HG03460 (cell line): ENCODE measurements at regions not wholly inside any gene's neighbourhood (a gene's known extent, or its start where the extent isn't known, plus 50 kb on each side); places are given as distances from the start of the nearest gene placed in this dataset.
"Not testable (repeated sequence)": the region's sequence is repeated elsewhere in the genome, so short reads cannot be mapped to it uniquely, and the experiment has no call there.

Experiments used
- ATAC-seq: cut with Tn5 transposase; IDR thresholded peaks from one replicate; pipeline ENCODE4 v1.9.1; 2021; ENCODE audit not compliant: unreplicated experiment

DNA sequence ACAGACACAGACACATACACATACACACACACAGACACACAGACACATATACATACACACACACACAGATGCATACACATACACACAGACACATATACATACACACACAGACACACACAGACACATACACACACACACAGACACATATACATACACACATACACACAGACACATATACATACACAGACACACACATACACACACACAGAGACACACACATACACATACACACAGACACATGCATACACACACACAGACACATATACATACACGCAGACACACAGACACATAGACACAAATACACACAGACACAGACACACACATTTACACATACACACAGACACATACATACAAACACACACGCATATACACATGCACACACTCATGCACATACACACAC lies 81.5 kb upstream of the ARL4C start:
- ATAC-seq: no peak

GRCh38 chr2:234577191-234577590 lies 80.3 kb upstream of the ARL4C start:
- ATAC-seq: no peak

DNA sequence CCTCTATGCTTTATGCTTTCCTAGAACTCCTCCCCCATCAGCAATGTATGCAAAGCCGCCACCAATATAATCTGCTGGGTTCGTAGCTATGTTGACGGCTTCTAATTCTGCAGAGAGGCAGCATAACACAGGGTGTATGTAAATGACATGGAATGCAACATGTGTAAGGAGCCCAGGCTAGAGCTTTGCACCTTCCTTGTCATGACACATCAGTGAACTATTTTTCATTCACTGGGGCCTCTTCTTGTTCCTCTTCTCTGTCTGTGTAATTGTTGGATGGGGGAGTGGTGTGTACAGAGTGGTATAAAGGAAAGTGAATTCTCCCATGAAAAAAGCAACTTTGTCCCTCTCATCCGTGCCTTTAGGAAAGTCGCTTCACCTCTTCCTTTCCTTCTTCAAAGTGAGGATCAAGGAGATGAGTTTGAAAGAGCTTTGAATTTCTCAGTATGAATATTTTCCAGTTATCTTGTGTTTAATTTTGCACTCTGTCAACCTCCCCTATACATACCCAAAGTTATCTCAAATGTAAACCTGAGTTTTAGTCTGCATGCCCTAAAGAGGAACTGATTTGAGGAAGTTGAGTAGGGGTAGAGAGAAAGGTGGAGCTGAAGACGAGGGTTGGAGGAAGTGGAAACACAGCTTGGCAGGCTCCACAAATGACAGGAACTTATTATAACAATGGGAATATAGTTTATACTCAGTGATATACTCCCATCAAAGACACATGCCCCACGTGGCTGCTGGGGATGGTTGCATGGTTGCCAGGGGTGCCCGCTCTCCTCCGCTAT lies 74.9 kb upstream of the ARL4C start:
- ATAC-seq: no peak

GRCh38 chr2:234570476-234570875 lies 73.6 kb upstream of the ARL4C start:
- no peak for ATAC-seq

DNA sequence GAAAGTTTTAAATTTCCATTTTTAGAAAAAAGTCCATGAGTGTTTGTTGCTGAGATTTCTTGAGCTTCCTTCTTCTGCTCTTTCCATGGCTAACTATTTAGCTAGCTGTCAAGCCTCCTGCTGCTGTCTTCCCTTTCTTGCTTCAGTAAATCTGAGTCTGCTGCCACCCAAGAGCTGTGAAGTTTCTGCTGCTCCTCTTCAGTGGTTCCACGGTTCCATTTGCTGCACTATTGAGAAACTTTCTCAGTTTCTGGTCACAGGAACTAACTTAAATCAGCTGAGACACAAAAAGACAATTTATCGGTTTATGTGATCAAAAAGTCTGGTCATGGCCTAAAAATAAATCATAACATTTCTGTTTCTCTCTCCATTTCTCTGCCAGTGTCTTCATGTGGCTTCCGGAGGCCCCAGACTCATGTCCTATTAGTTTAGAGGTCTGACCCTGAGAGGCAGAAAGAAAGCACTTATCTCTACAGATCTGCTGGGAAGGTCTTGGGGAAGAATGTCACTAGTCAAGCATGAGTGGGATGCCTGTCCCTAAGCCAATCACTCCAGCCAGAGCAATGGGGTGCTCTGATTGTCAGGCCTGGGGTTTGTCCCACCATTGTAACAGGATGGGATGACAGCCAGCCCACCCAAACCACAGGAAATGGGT lies 73.0 kb upstream of the ARL4C start:
- no peak for ATAC-seq

- no peak for ATAC-seq
Observed at GRCh38 chr2:234566622-234567021, 69.7 kb upstream of the ARL4C start.

DNA sequence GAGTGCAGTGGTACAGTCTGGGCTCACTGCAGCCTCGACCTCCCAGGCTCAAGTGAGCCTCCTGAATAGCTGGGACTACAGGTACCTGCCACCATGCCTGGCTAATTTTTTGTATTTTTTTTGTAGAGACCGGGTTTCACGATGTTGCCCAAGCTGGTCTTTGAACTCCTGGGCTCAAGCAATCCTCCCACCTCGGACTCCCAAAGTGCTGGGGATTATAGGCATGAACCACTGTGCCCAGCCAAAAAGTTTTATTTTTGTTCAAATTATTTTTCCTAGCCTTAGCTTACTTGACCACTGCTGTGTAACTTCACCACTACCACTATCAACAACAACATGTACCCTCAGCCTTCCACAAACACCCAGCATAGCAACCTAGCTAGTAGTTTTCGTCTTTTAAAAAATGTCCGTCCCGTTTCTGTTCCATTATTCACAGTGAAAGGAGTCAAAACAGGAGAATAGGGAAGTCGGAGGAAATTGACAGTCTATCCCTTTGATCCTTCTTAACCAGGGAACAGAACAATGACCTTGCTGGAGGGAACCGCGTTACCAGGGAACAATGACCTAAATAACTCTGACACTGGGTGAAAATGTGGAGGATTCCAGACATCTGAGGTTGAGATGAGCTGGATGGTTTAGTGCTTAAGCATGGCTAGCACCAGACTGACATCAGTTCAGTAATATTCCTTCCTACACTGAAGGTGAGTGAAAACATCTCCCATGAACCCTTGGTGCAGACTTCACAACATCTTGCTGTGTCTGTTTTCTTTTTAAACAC lies 69.2 kb upstream of the ARL4C start:
- no peak for ATAC-seq

GRCh38 chr2:234565201-234565600 lies 68.3 kb upstream of the ARL4C start:
- no peak for ATAC-seq

- ATAC-seq: no peak
Observed at GRCh38 chr2:234564699-234565098, 67.8 kb upstream of the ARL4C start.

GRCh38 chr2:234559609-234560008 lies 62.7 kb upstream of the ARL4C start:
- ATAC-seq: no peak

- no peak for ATAC-seq
Observed at GRCh38 chr2:234558642-234559041, 61.8 kb upstream of the ARL4C start.

- no peak for ATAC-seq
Observed at GRCh38 chr2:234556848-234557573, 60.1 kb upstream of the ARL4C start.

DNA sequence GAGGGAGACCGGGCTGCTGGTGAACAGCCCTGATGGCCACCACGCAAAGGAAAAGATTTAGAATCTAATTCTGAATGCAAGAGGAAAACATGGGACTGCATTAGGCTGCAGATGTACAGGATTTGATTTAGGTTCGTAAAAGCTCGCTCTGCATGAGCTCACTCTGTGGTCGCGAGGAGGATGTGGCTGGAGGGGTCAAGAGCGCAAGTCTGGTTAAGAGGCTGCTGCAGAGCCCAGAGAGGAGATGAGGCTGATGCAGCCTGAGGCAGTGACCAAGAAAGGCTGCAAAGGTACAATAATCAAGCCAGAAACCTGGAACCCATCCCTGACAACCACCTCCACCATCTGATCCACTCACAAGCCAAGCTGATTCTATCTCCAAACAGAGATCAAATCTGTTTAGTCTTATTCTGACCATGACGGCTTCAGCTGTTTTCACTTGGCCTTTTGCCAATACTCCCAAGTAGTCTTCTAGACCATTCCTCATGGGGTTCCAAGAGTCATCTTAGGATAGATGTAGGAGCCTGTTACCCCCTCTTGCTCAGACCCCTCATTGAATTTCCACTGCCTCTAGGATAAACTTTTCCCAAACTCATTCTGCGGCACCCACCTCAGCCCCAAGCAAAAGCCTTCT lies 58.9 kb upstream of the ARL4C start:
- no peak for ATAC-seq

GRCh38 chr2:234555161-234555560 lies 58.3 kb upstream of the ARL4C start:
- no peak for ATAC-seq

- not testable (repeated sequence) for ATAC-seq
Observed at GRCh38 chr2:234553223-234553622, 56.3 kb upstream of the ARL4C start.

- ATAC-seq: peak; percentile 59
Observed at GRCh38 chr2:234550511-234551107, 53.7 kb upstream of the ARL4C start.

- ATAC-seq: no peak
Observed at GRCh38 chr2:234550056-234550455, 53.2 kb upstream of the ARL4C start.

DNA sequence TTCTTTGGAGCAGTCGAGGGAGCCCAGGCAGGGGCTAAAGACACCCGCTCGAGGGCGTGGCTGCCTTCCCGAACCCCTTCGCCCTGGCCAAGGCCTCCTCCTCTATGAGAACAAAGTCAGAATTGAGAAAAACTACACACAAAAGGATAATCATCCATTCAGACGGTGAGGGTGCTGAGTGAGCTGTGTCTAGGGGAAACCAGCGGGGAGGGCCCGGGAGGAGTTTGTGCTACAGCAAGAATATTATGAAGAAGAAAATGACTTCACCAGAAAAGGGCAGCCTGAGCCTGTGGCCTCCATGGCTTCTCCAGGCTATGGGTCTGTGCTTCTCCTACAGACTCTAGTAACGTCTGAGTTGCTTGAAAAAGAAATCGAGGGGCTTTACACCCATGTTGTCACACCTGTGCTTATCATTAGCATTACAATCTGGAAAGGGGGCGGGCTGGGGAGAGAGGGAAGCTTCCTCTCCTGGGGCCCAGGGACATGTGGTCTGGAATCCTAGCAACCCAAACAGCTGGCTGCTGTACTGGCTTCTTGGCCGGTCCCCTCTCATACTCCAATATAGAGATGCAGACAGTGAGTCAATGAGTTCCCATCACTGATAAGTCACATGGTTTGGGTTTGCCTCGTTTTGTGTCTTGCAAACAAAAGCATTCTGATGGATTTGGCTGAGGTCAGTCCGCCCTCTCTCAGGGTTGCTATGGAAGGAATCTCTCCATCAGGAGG lies 52.0 kb upstream of the ARL4C start:
- ATAC-seq: no peak

GRCh38 chr2:234546770-234547169 lies 49.9 kb upstream of the ARL4C start:
- no peak for ATAC-seq
